Subcutaneous abdominal adipose tissue (tissue), 5 donors: ENCODE measurements at regions not wholly inside any gene's neighbourhood (a gene's known extent, or its start where the extent isn't known, plus 50 kb on each side); places are given as distances from the start of the nearest gene placed in this dataset.
"Not testable (repeated sequence)": the region's sequence is repeated elsewhere in the genome, so short reads cannot be mapped to it uniquely, and the experiment has no call there.

Experiments used
- H3K27ac ChIP-seq: one replicate; pipeline ENCODE4 v1.7.0; 2013; ENCODE audit warnings: low read depth, mild to moderate bottlenecking, inconsistent platforms, low read length, moderate library complexity
- H3K27me3 ChIP-seq, 5 donors: one replicate each; pipeline ENCODE4 v1.7.0; 2013; ENCODE audit warnings: low read length in 5 of 5, inconsistent platforms in 1 of 5; ENCODE audit not compliant: control insufficient read depth in 5 of 5, insufficient read depth in 4 of 5
- H3K36me3 ChIP-seq, 5 donors: one replicate each; pipeline ENCODE4 v1.7.0; 2013; ENCODE audit warnings: low read length in 5 of 5; ENCODE audit not compliant: control insufficient read depth in 5 of 5, insufficient read depth in 5 of 5
- H3K4me1 ChIP-seq, 5 donors: one replicate each; pipeline ENCODE4 v1.7.0; 2013; ENCODE audit warnings: low read length in 5 of 5, mild to moderate bottlenecking in 3 of 5, moderate library complexity in 1 of 5; ENCODE audit not compliant: control insufficient read depth in 5 of 5, insufficient read depth in 5 of 5
- H3K4me3 ChIP-seq, 5 donors: one replicate each; pipeline ENCODE4 v1.7.0; 2013; ENCODE audit warnings: low read length in 5 of 5, low read depth in 1 of 5
- H3K9ac ChIP-seq, 5 donors: one replicate each; pipeline ENCODE4 v1.7.0; 2013; ENCODE audit warnings: low read length in 5 of 5, mild to moderate bottlenecking in 4 of 5, moderate library complexity in 3 of 5
- H3K9me3 ChIP-seq, 5 donors: one replicate each; pipeline ENCODE4 v1.7.0; 2013; ENCODE audit warnings: low read length in 5 of 5; ENCODE audit not compliant: control insufficient read depth in 5 of 5
- donor health status: healthy.
- donor health status: healthy.
- donor health status: healthy.
- donor health status: healthy.
- donor health status: healthy.

GRCh38 chrX:3527811-3528210, 181.4 kb upstream of the MXRA5 start:
- Histone ChIP-seq H3K36me3 (no peaks in the 10 kb centered on the region), H3K4me1 (peaks cover 0 to 6% (median 0%) of the 10 kb centered on the region in 5 donors), H3K4me3 (no peak overlapping the region), H3K9ac (no peak overlapping the region), H3K27me3 (peaks cover 0 to 9% (median 2%) of the 10 kb centered on the region in 5 donors), H3K9me3 (peaks cover 0 to 2% (median 0%) of the 10 kb centered on the region in 5 donors), H3K27ac (no peak overlapping the region)

GRCh38 chrX:3527166-3527565, 180.7 kb upstream of the MXRA5 start:
- Histone ChIP-seq H3K27me3 (peaks cover 0 to 9% (median 2%) of the 10 kb centered on the region in 5 donors), H3K4me3 (no peak overlapping the region), H3K36me3 (no peaks in the 10 kb centered on the region), H3K27ac (no peak overlapping the region), H3K4me1 (peaks cover 0 to 6% (median 0%) of the 10 kb centered on the region in 5 donors), H3K9me3 (peaks cover 0 to 2% (median 0%) of the 10 kb centered on the region in 5 donors), H3K9ac (no peak overlapping the region)

- H3K27ac ChIP-seq = no peak overlapping the region
- peaks cover 0 to 2% (median 0%) of the 10 kb centered on the region in 5 donors for H3K9me3 ChIP-seq
- H3K9ac ChIP-seq = no peak overlapping the region
- H3K4me1 ChIP-seq = peaks cover 0 to 6% (median 0%) of the 10 kb centered on the region in 5 donors
- H3K36me3 ChIP-seq = no peaks in the 10 kb centered on the region
- peaks cover 0 to 9% (median 2%) of the 10 kb centered on the region in 5 donors for H3K27me3 ChIP-seq
- H3K4me3 ChIP-seq = no peak overlapping the region
These were observed 180.3 kb upstream of the MXRA5 start for GRCh38 chrX:3526731-3527130.

DNA sequence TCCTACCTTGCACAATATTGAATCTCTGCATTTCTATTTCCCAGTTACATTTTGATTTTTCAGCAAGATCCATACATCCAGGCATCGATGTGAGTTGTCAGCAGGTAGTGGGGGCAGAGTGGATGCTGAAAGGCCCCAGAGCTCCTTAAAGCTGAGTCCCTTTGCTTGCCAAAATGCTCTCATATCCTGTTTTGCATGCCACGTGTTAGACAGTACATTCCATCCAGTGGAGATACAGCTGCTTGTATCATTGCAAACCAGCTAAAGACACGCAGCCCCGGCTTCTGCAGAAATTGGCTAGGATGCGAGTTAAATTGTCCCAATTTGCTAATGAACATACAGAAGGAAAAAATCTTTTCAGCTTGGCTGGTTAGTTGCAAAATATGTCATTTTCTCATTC, 179.6 kb upstream of the MXRA5 start:
- no peak overlapping the region for H3K9ac ChIP-seq
- H3K4me3 ChIP-seq = no peak overlapping the region
- H3K4me1 ChIP-seq = peaks cover 0 to 6% (median 0%) of the 10 kb centered on the region in 5 donors
- peaks cover 0 to 2% (median 0%) of the 10 kb centered on the region in 5 donors for H3K9me3 ChIP-seq
- H3K27me3 ChIP-seq = peaks cover 0 to 10% (median 2%) of the 10 kb centered on the region in 5 donors
- H3K27ac ChIP-seq = no peak overlapping the region
- no peaks in the 10 kb centered on the region for H3K36me3 ChIP-seq

- Histone ChIP-seq H3K4me3 (no peak overlapping the region), H3K9me3 (peaks cover 0 to 2% (median 0%) of the 10 kb centered on the region in 5 donors), H3K4me1 (peaks cover 0 to 6% (median 0%) of the 10 kb centered on the region in 5 donors)
These were observed 175.7 kb upstream of the MXRA5 start for GRCh38 chrX:3522101-3522650.

GRCh38 chrX:3521396-3521795, 174.9 kb upstream of the MXRA5 start:
- H3K27me3 ChIP-seq = peaks cover 0 to 9% (median 4%) of the 10 kb centered on the region in 5 donors
- H3K9me3 ChIP-seq = peaks cover 0 to 2% (median 0%) of the 10 kb centered on the region in 5 donors
- H3K36me3 ChIP-seq = no peaks in the 10 kb centered on the region
- H3K27ac ChIP-seq = no peak overlapping the region
- H3K4me1 ChIP-seq = peaks cover 0 to 6% (median 0%) of the 10 kb centered on the region in 5 donors
- H3K9ac ChIP-seq = no peak overlapping the region
- no peak overlapping the region for H3K4me3 ChIP-seq

More at GRCh38 chrX:3522101-3522650, 175.7 kb upstream of the MXRA5 start:
- Histone ChIP-seq H3K27me3 (peaks cover 0 to 12% (median 4%) of the 10 kb centered on the region in 5 donors), H3K27ac (no peak overlapping the region), H3K9ac (no peak overlapping the region), H3K36me3 (no peaks in the 10 kb centered on the region)

- Histone ChIP-seq H3K27me3 (peaks cover 0 to 9% (median 4%) of the 10 kb centered on the region in 5 donors), H3K4me3 (no peak overlapping the region), H3K4me1 (peaks cover 0 to 2% (median 0%) of the 10 kb centered on the region in 5 donors), H3K36me3 (no peaks in the 10 kb centered on the region), H3K27ac (no peak overlapping the region), H3K9ac (no peak overlapping the region), H3K9me3 (peaks cover 0 to 2% (median 0%) of the 10 kb centered on the region in 5 donors)
These were observed 174.5 kb upstream of the MXRA5 start for GRCh38 chrX:3520982-3521381.

DNA sequence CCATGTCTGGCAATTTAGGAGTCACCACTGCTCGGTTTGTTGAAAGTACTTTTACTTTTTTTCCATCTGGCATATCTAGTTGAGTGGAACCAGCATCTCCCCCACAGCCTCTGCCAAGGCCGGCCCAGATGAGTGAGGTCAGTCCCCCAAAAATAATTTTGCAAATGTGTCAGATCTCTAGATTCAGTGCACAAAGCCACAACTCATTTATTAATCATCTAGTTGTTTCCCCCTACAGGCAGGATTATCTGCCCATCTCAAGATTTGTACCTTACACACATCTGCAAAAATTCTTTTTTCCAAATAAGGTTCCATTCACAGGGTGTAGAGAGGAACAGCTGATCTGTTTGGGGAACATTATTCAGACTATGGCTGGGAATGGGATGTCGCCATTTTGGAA, 174.0 kb upstream of the MXRA5 start:
- no peak overlapping the region for H3K9ac ChIP-seq
- H3K4me3 ChIP-seq = no peak overlapping the region
- H3K27me3 ChIP-seq = peaks cover 0 to 9% (median 2%) of the 10 kb centered on the region in 5 donors
- peaks cover 0 to 2% (median 0%) of the 10 kb centered on the region in 5 donors for H3K9me3 ChIP-seq
- H3K27ac ChIP-seq = no peak overlapping the region
- H3K36me3 ChIP-seq = no peaks in the 10 kb centered on the region
- no peaks in the 10 kb centered on the region for H3K4me1 ChIP-seq

- not testable (repeated sequence) for H3K27me3 ChIP-seq, H3K4me1 ChIP-seq, H3K9ac ChIP-seq, H3K4me3 ChIP-seq, H3K9me3 ChIP-seq, H3K36me3 ChIP-seq, H3K27ac ChIP-seq
These were observed 172.9 kb upstream of the MXRA5 start for GRCh38 chrX:3519384-3519783.

- Histone ChIP-seq H3K36me3 (no peaks in the 10 kb centered on the region), H3K9me3 (peaks cover 0 to 2% (median 0%) of the 10 kb centered on the region in 5 donors), H3K9ac (no peak overlapping the region), H3K27me3 (peaks cover 0 to 9% (median 2%) of the 10 kb centered on the region in 5 donors), H3K27ac (no peak overlapping the region), H3K4me1 (no peaks in the 10 kb centered on the region), H3K4me3 (no peak overlapping the region)
These were observed 172.4 kb upstream of the MXRA5 start for GRCh38 chrX:3518870-3519269.
